NAMALWA (cell line): ENCODE measurements at regions not wholly inside any gene's neighbourhood (a gene's known extent, or its start where the extent isn't known, plus 50 kb on each side); places are given as distances from the start of the nearest gene placed in this dataset.
"Not testable (repeated sequence)": the region's sequence is repeated elsewhere in the genome, so short reads cannot be mapped to it uniquely, and the experiment has no call there.

Experiments used
- DNase-seq: peaks from one replicate; pipeline ENCODE4 v3.0.0-alpha.2; 2015; ENCODE audit warnings: low spot score

GRCh38 chr14:83912032-83912642 is 1617.8 kb upstream of the FLRT2 start:
- no peak for DNase-seq

GRCh38 chr14:83913476-83913875 is 1616.5 kb upstream of the FLRT2 start:
- DNase-seq, result no peak

- no peak for DNase-seq
These were observed 1611.4 kb upstream of the FLRT2 start for GRCh38 chr14:83918546-83918945.

- DNase-seq, result not testable (repeated sequence)
These were observed 1610.3 kb upstream of the FLRT2 start for GRCh38 chr14:83919675-83920074.

GRCh38 chr14:83923842-83924241 is 1606.1 kb upstream of the FLRT2 start:
- DNase-seq, result no peak

GRCh38 chr14:83924259-83924658 is 1605.7 kb upstream of the FLRT2 start:
- DNase-seq, result no peak

GRCh38 chr14:83940253-83940652 is 1589.7 kb upstream of the FLRT2 start:
- DNase-seq, result no peak

GRCh38 chr14:83958359-83958758 is 1571.6 kb upstream of the FLRT2 start:
- DNase-seq, result no peak

GRCh38 chr14:83960832-83961512 is 1569.0 kb upstream of the FLRT2 start:
- no peak for DNase-seq

GRCh38 chr14:83969998-83970397 is 1559.9 kb upstream of the FLRT2 start:
- no peak for DNase-seq

- no peak for DNase-seq
These were observed 1557.3 kb upstream of the FLRT2 start for GRCh38 chr14:83972631-83973030.

GRCh38 chr14:83974647-83975163 is 1555.2 kb upstream of the FLRT2 start:
- no peak for DNase-seq

- no peak for DNase-seq
These were observed 1554.5 kb upstream of the FLRT2 start for GRCh38 chr14:83975435-83975834.

- DNase-seq, result no peak
These were observed 1553.8 kb upstream of the FLRT2 start for GRCh38 chr14:83975841-83976770.

- no peak for DNase-seq
These were observed 1552.4 kb upstream of the FLRT2 start for GRCh38 chr14:83977583-83977982.

- DNase-seq, result not testable (repeated sequence)
These were observed 1548.2 kb upstream of the FLRT2 start for GRCh38 chr14:83981676-83982258.

GRCh38 chr14:83988275-83988674 is 1541.7 kb upstream of the FLRT2 start:
- DNase-seq, result no peak

GRCh38 chr14:83991666-83992065 is 1538.3 kb upstream of the FLRT2 start:
- no peak for DNase-seq

- no peak for DNase-seq
These were observed 1537.1 kb upstream of the FLRT2 start for GRCh38 chr14:83992857-83993256.

- no peak for DNase-seq
These were observed 1536.4 kb upstream of the FLRT2 start for GRCh38 chr14:83993545-83993944.

- no peak for DNase-seq
These were observed 1535.9 kb upstream of the FLRT2 start for GRCh38 chr14:83994020-83994419.

GRCh38 chr14:84001023-84001422 is 1528.9 kb upstream of the FLRT2 start:
- no peak for DNase-seq
